H1 (cell line): ENCODE measurements at regions not wholly inside any gene's neighbourhood (a gene's known extent, or its start where the extent isn't known, plus 50 kb on each side); places are given as distances from the start of the nearest gene placed in this dataset.

ENCODE experiments used
- CTCF ChIP-seq, 3 experiments: IDR thresholded peaks; 1 replicate in 2 of 3; 2 replicates in 1 of 3; pipeline versions ENCODE4 v1.5.1 to v1.6.1; 2011; ENCODE audit warnings: low read length in 3 of 3, mild to moderate bottlenecking in 3 of 3, inconsistent platforms in 2 of 3, low read depth in 1 of 3, moderate library complexity in 1 of 3; ENCODE audit not compliant: insufficient read depth in 1 of 3; ENCODE audit errors: control extremely low read depth in 1 of 3
- SAP30 ChIP-seq: fragments of 300-600 bp; sonication (generic); IDR thresholded peaks from 2 replicates; pipeline ENCODE4 v1.7.1; 2012; ENCODE audit warnings: low read length, moderate library complexity, mild to moderate bottlenecking, inconsistent platforms; ENCODE audit not compliant: insufficient read depth, insufficient replicate concordance
- SP4 ChIP-seq: IDR thresholded peaks from 2 replicates; pipeline ENCODE4 v1.6.1; 2012; ENCODE audit warnings: low read length, inconsistent platforms
- USF2 ChIP-seq: IDR thresholded peaks from 2 replicates; pipeline ENCODE4 v1.6.1; 2011; ENCODE audit warnings: low read length, improper control_type of control experiment

- TF ChIP-seq SP4 (no peak), USF2 (no peak), CTCF (IDR thresholded peaks at IDR 0.05; ENCODE audit: control extremely low read depth in 1 of 3, insufficient read depth in 1 of 3, low read depth in 1 of 3, low read length in 3 of 3) (no peak), SAP30 (no peak)
Observed at GRCh38 chr3:162073422-162073975, 576.9 kb downstream of the OTOL1 start (continued).
